Loucy (cell line): ENCODE measurements at regions not wholly inside any gene's neighbourhood (a gene's known extent, or its start where the extent isn't known, plus 50 kb on each side); places are given as distances from the start of the nearest gene placed in this dataset.

Experiments used
- CTCF ChIP-seq: fragments of 200-600 bp; sonication (generic); conservative IDR thresholded peaks from 2 replicates; pipeline ENCODE4 v1.5.1; 2014; ENCODE audit warnings: mild to moderate bottlenecking, antibody characterized with exemption, low read length
- EZH2phosphoT487 ChIP-seq: fragments of 200-600 bp; IDR thresholded peaks from 2 replicates; pipeline ENCODE4 v1.6.1; 2018; ENCODE audit warnings: antibody characterized with exemption, mild to moderate bottlenecking, moderate library complexity, borderline replicate concordance

GRCh38 chr11:91528965-91529364, 695.7 kb upstream of the FAT3 start:
- no peak for TF ChIP-seq CTCF
- TF ChIP-seq EZH2phosphoT487 = no peak
